Ovary (tissue), 7 donors: ENCODE measurements at regions not wholly inside any gene's neighbourhood (a gene's known extent, or its start where the extent isn't known, plus 50 kb on each side); places are given as distances from the start of the nearest gene placed in this dataset.

Experiments
- DNase-seq, 5 donors: peaks; one replicate each; pipeline ENCODE4 v3.0.0-alpha.2; 2019 to 2020
- H3K27ac ChIP-seq, 2 donors: fragments of 200-600 bp; one replicate each; pipeline versions ENCODE4 v1.5.1 to v1.8.0; 2019 to 2022
- H3K27me3 ChIP-seq: fragments of 200-600 bp; one replicate; pipeline ENCODE4 v1.8.0; 2022
- H3K36me3 ChIP-seq: fragments of 200-600 bp; sonication (generic); one replicate; pipeline ENCODE4 v1.5.1; 2019
- H3K4me1 ChIP-seq: one replicate; pipeline ENCODE4 v1.8.1; 2013; ENCODE audit warnings: mild to moderate bottlenecking, moderate library complexity; ENCODE audit not compliant: insufficient read depth
- H3K4me3 ChIP-seq: fragments of 200-600 bp; sonication (generic); one replicate; pipeline ENCODE4 v1.5.1; 2017
- H3K9me3 ChIP-seq, 2 donors: fragments of 200-600 bp in 1 of 2; sonication (generic) in 1 of 2; one replicate each; pipeline versions ENCODE4 v1.5.1 to v1.8.1; 2013 to 2019; ENCODE audit warnings: mild to moderate bottlenecking in 1 of 2, moderate library complexity in 1 of 2
- CTCF ChIP-seq, 3 donors: fragments of 450-650 bp in 2 of 3; fragments of 200-600 bp in 1 of 3; IDR thresholded peaks; one replicate each; pipeline versions ENCODE4 v1.5.1 to v1.8.0; 2016 to 2022; ENCODE audit warnings: antibody characterized with exemption in 3 of 3, mild to moderate bottlenecking in 1 of 3
- EP300 ChIP-seq: sonication (generic); formaldehyde crosslinking; IDR thresholded peaks from one replicate; pipeline ENCODE4 v1.6.1; 2017; ENCODE audit warnings: antibody characterized with exemption
- POLR2A ChIP-seq: fragments of 450-650 bp; IDR thresholded peaks from one replicate; pipeline ENCODE4 v1.6.1; 2017; ENCODE audit warnings: antibody characterized with exemption, mild to moderate bottlenecking, moderate library complexity
- WGBS, 3 donors: extraction: QIAGEN DNeasy Blood & Tissue Kit in 1 of 3; methylation state at CpG; one replicate each; pipeline versions ENCODE4 v1.1.5 to v1.1.7; 2013 to 2017; 5-methylcytosine and 5-hydroxymethylcytosine counted together
- intact Hi-C, 4 donors: fragments of 100-400 bp; cut with DNase I; formaldehyde crosslinking; loops; one replicate each; pipeline versions ENCODE4 v1.11.0 to v1.15.1; 2022 to 2023
- donor health status: DM: no; HTN: no; CAD: no; lungs with moderate emphysema.
- donor health status: DM: no; HTN: no; CAD: no.
- donor health status: Bipolar disorder and iron deficiency.
- donor health status: DM: no; HTN: no; CAD: no.
- donor health status: DM: yes; HTN: yes; CAD: no.

GRCh38 chr19:32181216-32181920 is 164.0 kb upstream of the ZNF507 start:
- TF ChIP-seq CTCF (IDR thresholded peaks at IDR 0.05) (no peak), POLR2A (no peak), EP300 (no peak)
- Histone ChIP-seq H3K36me3 (no peaks in the 10 kb centered on the region), H3K9me3 (no peaks in the 10 kb centered on the region), H3K27ac (no peak overlapping the region), H3K4me3 (no peak overlapping the region), H3K27me3 (no peaks in the 10 kb centered on the region), H3K4me1 (no peaks in the 10 kb centered on the region)
- no peak for DNase-seq
- WGBS, 3 donors = 56 to 61% (median 59%) methylated on average over 13 of the region's 13 CpGs
- intact Hi-C loops = loop anchor here in 1 of 4 donors (10.0 kb wide), 1 partner anchor 57 kb away; no protein-coding TSS in a partner anchor

GRCh38 chr19:32186542-32187330 is 158.7 kb upstream of the ZNF507 start:
- Histone ChIP-seq H3K27ac (no peak overlapping the region), H3K36me3 (no peaks in the 10 kb centered on the region), H3K27me3 (no peaks in the 10 kb centered on the region), H3K4me3 (no peak overlapping the region), H3K9me3 (no peaks in the 10 kb centered on the region), H3K4me1 (no peaks in the 10 kb centered on the region)
- 82 to 88% (median 85%) methylated on average over 6 of the region's 6 CpGs for WGBS, 3 donors
- TF ChIP-seq EP300 (no peak), CTCF (IDR thresholded peaks at IDR 0.05) (no peak), POLR2A (no peak)
- DNase-seq = no peak
- intact Hi-C loops = loop anchor here in 1 of 4 donors (10.0 kb wide), 1 partner anchor 62 kb away; no protein-coding TSS in a partner anchor

- TF ChIP-seq EP300 = no peak
- TF ChIP-seq POLR2A = no peak
- no peak for TF ChIP-seq CTCF (IDR thresholded peaks at IDR 0.05)
- intact Hi-C loops = loop anchor here in 1 of 4 donors (10.0 kb wide), 1 partner anchor 64 kb away; no protein-coding TSS in a partner anchor
- WGBS, 3 donors = 69 to 79% (median 77%) methylated on average over 2 of the region's 2 CpGs
- H3K4me3 ChIP-seq = no peak overlapping the region
- H3K9me3 ChIP-seq = no peaks in the 10 kb centered on the region
- no peak overlapping the region for H3K27ac ChIP-seq
- no peaks in the 10 kb centered on the region for H3K4me1 ChIP-seq
- DNase-seq = no peak
- H3K27me3 ChIP-seq = no peaks in the 10 kb centered on the region
- no peaks in the 10 kb centered on the region for H3K36me3 ChIP-seq
Observed at GRCh38 chr19:32188921-32189320, 156.5 kb upstream of the ZNF507 start.

GRCh38 chr19:32189956-32190706 is 155.3 kb upstream of the ZNF507 start:
- Histone ChIP-seq H3K36me3 (no peaks in the 10 kb centered on the region), H3K27ac (no peak overlapping the region), H3K4me1 (no peaks in the 10 kb centered on the region), H3K4me3 (no peak overlapping the region), H3K27me3 (no peaks in the 10 kb centered on the region), H3K9me3 (no peaks in the 10 kb centered on the region)
- TF ChIP-seq CTCF (IDR thresholded peaks at IDR 0.05) = no peak
- TF ChIP-seq POLR2A = no peak
- TF ChIP-seq EP300 = no peak
- 53 to 65% (median 63%) methylated on average over 6 of the region's 6 CpGs for WGBS, 3 donors
- DNase-seq = no peak
- intact Hi-C loops = loop anchor here in 1 of 4 donors (10.0 kb wide), 1 partner anchor 65 kb away; no protein-coding TSS in a partner anchor
